Keratinocyte (primary cell): ENCODE measurements at regions not wholly inside any gene's neighbourhood (a gene's known extent, or its start where the extent isn't known, plus 50 kb on each side); places are given as distances from the start of the nearest gene placed in this dataset.
"Not testable (repeated sequence)": the region's sequence is repeated elsewhere in the genome, so short reads cannot be mapped to it uniquely, and the experiment has no call there.

Experiments
- DNase-seq: peaks from one replicate; pipeline ENCODE4 v3.0.0-alpha.2; 2011; ENCODE audit warnings: low read depth, missing footprints, low spot score
- FAIRE-seq: peaks from 2 replicates; lab custom pipeline; 2011; peaks lifted over from hg19 to GRCh38; lab: Jason Lieb, UNC
- H2AFZ ChIP-seq: 2 replicates; pipeline ENCODE4 v1.6.0; 2012; ENCODE audit warnings: low read length, control low read depth, inconsistent platforms; ENCODE audit not compliant: control insufficient read depth
- H3K27ac ChIP-seq: 2 replicates; pipeline ENCODE4 v1.5.1; 2011; ENCODE audit warnings: low read length; ENCODE audit not compliant: control insufficient read depth, insufficient read depth
- H3K27me3 ChIP-seq: 3 replicates; pipeline ENCODE4 v1.6.0; 2011; ENCODE audit warnings: low read length; ENCODE audit not compliant: control insufficient read depth, insufficient read depth; ENCODE audit errors: extremely low read depth
- H3K36me3 ChIP-seq, 2 experiments: 2 replicates in 1 of 2; 3 replicates in 1 of 2; pipeline ENCODE4 v1.5.1; 2011; ENCODE audit warnings: low read length in 2 of 2, mild to moderate bottlenecking in 1 of 2; ENCODE audit not compliant: control insufficient read depth in 2 of 2, insufficient read depth in 2 of 2; ENCODE audit errors: extremely low read depth in 1 of 2
- H3K4me1 ChIP-seq: 3 replicates; pipeline ENCODE4 v1.5.1; 2011; ENCODE audit warnings: low read length; ENCODE audit not compliant: control insufficient read depth, insufficient read depth; ENCODE audit errors: extremely low read depth
- H3K4me2 ChIP-seq: 3 replicates; pipeline ENCODE4 v1.6.0; 2011; ENCODE audit warnings: low read depth, low read length; ENCODE audit not compliant: control insufficient read depth, insufficient read depth; ENCODE audit errors: extremely low read depth
- H3K4me3 ChIP-seq, 3 experiments: fragments of 200-600 bp in 1 of 3; sonication (generic) in 1 of 3; 2 replicates in 2 of 3; 3 replicates in 1 of 3; pipeline ENCODE4 v1.5.1; 2011 to 2016; ENCODE audit warnings: low read length in 3 of 3, mild to moderate bottlenecking in 3 of 3, control low read depth in 2 of 3, inconsistent platforms in 1 of 3, low read depth in 1 of 3, mixed read lengths in 1 of 3, mixed run types in 1 of 3, moderate library complexity in 1 of 3; ENCODE audit not compliant: control insufficient read depth in 2 of 3, insufficient read depth in 2 of 3; ENCODE audit errors: extremely low read depth in 1 of 3
- H3K79me2 ChIP-seq: 2 replicates; pipeline ENCODE4 v1.6.0; 2012; ENCODE audit warnings: low read length; ENCODE audit not compliant: control insufficient read depth, insufficient read depth
- H3K9ac ChIP-seq: 3 replicates; pipeline ENCODE4 v1.6.0; 2011; ENCODE audit warnings: low read length; ENCODE audit not compliant: control insufficient read depth, insufficient read depth; ENCODE audit errors: extremely low read depth
- H3K9me1 ChIP-seq: 3 replicates; pipeline ENCODE4 v1.6.0; 2011; ENCODE audit warnings: low read length; ENCODE audit not compliant: control insufficient read depth, insufficient read depth; ENCODE audit errors: extremely low read depth
- H3K9me3 ChIP-seq: 2 replicates; pipeline ENCODE4 v1.5.1; 2012; ENCODE audit warnings: low read depth, low read length; ENCODE audit not compliant: control insufficient read depth
- H4K20me1 ChIP-seq: 3 replicates; pipeline ENCODE4 v1.6.0; 2011; ENCODE audit warnings: low read length; ENCODE audit not compliant: control insufficient read depth, insufficient read depth; ENCODE audit errors: extremely low read depth
- EZH2 ChIP-seq: IDR thresholded peaks from one replicate; pipeline ENCODE4 v1.6.1; 2012; ENCODE audit warnings: inconsistent platforms, mild to moderate bottlenecking, low read length, moderate library complexity
- dilution Hi-C: fragments of 300-500 bp; cut with MboI; formaldehyde crosslinking; loops from one replicate; pipeline ENCODE4 v1.7.0; 2020; ENCODE audit warnings: low sequenced_read_pairs; ENCODE audit not compliant: extremely low pct_ligation_motif_present
- TF ChIP-seq, protein P1 (sequence below), 3 experiments: IDR thresholded peaks in 1 of 3; conservative IDR thresholded peaks in 1 of 3; optimal IDR thresholded peaks in 1 of 3; 2 replicates in 2 of 3; 3 replicates in 1 of 3; pipeline versions ENCODE3 to v1.5.1; 2011; ENCODE audit warnings: low read length in 3 of 3, mild to moderate bottlenecking in 3 of 3, moderate library complexity in 2 of 3, control low read depth in 1 of 3, inconsistent platforms in 1 of 3; ENCODE audit not compliant: insufficient read depth in 2 of 3; ENCODE audit errors: extremely low read depth in 1 of 3

DNA sequence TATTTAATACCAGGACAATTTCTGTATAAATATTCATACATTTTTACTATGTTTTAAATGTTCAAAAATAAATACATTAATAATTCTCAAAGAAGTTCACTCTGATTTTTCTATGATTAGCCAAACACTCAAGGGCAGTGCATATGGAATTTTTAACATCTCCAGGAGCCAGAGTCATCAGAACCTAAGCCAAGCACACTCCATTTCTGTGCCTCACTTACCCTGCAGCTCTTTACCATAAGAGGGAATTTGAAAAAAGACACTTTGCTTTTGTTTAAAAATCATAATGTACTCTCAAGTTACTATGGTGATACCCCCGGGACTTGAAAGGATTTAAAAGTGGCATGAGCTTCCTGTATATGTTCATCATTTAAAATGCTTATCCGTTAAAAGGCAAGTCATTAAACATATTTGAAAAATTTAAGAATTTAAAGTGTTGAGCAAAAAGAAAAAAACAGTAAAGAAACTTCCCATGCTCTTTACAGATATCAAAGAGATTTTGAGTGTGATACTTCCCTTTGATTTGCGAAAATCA is 747.4 kb upstream of the NECTIN3 start:
- Histone ChIP-seq H3K9me3 (no peaks in the 10 kb centered on the region), H3K4me1 (no peaks in the 10 kb centered on the region), H2AFZ (no peak overlapping the region), H3K9ac (no peak overlapping the region), H3K79me2 (no peaks in the 10 kb centered on the region), H4K20me1 (no peaks in the 10 kb centered on the region), H3K9me1 (no peaks in the 10 kb centered on the region), H3K27ac (no peak overlapping the region), H3K27me3 (no peaks in the 10 kb centered on the region), H3K4me3 (no peak overlapping the region), H3K4me2 (no peak overlapping the region), H3K36me3 (no peaks in the 10 kb centered on the region)
- TF ChIP-seq EZH2: no peak
- TF ChIP-seq, protein P1, sequence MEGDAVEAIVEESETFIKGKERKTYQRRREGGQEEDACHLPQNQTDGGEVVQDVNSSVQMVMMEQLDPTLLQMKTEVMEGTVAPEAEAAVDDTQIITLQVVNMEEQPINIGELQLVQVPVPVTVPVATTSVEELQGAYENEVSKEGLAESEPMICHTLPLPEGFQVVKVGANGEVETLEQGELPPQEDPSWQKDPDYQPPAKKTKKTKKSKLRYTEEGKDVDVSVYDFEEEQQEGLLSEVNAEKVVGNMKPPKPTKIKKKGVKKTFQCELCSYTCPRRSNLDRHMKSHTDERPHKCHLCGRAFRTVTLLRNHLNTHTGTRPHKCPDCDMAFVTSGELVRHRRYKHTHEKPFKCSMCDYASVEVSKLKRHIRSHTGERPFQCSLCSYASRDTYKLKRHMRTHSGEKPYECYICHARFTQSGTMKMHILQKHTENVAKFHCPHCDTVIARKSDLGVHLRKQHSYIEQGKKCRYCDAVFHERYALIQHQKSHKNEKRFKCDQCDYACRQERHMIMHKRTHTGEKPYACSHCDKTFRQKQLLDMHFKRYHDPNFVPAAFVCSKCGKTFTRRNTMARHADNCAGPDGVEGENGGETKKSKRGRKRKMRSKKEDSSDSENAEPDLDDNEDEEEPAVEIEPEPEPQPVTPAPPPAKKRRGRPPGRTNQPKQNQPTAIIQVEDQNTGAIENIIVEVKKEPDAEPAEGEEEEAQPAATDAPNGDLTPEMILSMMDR (optimal IDR thresholded peaks at IDR 0.05 in 1 of 3, IDR thresholded peaks at IDR 0.05 in 1 of 3, conservative IDR thresholded peaks at IDR 0.05 in 1 of 3; ENCODE audit: extremely low read depth in 1 of 3, insufficient read depth in 2 of 3, low read length in 3 of 3): no peak
- dilution Hi-C loops: no loop called here
- FAIRE-seq (no peak), DNase-seq (no peak)

DNA sequence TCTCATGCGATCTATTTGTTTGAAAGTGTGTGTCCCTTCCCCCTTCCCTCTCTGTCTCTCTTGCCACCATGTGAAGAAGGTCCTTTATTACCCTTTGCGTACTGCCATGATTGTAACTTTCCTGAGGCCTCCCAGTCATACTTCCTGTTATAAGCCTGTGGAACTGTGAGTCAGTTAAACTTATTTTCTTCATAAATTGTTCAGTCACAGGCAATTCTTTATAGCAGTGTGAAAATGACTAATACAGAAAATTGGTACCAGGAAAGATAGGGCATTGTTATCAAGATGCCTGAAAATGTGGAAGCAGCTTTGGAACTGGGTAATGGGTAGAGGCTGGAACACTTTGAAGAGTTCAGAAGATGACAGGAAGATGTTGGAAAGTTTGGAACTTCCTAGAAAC is 743.7 kb upstream of the NECTIN3 start:
- Histone ChIP-seq H3K79me2 (no peaks in the 10 kb centered on the region), H3K4me1 (no peaks in the 10 kb centered on the region), H3K9me3 (no peaks in the 10 kb centered on the region), H3K4me2 (no peak overlapping the region), H3K4me3 (no peak overlapping the region), H2AFZ (no peak overlapping the region), H3K27me3 (no peaks in the 10 kb centered on the region), H4K20me1 (no peaks in the 10 kb centered on the region), H3K27ac (no peak overlapping the region), H3K9ac (no peak overlapping the region), H3K36me3 (no peaks in the 10 kb centered on the region), H3K9me1 (no peaks in the 10 kb centered on the region)
- TF ChIP-seq, protein P1 (optimal IDR thresholded peaks at IDR 0.05 in 1 of 3, IDR thresholded peaks at IDR 0.05 in 1 of 3, conservative IDR thresholded peaks at IDR 0.05 in 1 of 3; ENCODE audit: extremely low read depth in 1 of 3, insufficient read depth in 2 of 3, low read length in 3 of 3): no peak
- no peak for TF ChIP-seq EZH2
- FAIRE-seq (no peak), DNase-seq (no peak)
- dilution Hi-C loops: no loop called here

DNA sequence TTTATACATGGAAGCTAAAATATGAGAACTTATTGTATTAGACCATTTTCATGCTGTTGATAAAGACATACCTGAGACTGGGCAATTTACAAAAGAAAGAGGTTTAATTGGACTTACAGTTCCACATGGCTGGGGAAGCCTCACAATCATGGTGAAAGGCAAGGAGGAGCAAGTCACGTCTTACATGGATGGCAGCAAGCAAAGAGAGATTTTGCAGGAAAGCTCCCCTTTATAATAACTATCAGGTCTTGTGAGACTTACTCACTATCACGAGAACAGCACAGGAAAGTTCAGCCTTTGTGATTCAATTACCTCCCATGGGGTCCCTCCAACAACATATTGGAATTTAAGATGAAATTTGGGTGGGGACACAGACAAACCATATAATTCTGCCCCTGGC is 740.1 kb upstream of the NECTIN3 start:
- H3K79me2 ChIP-seq, H3K27ac ChIP-seq, FAIRE-seq, H3K27me3 ChIP-seq, dilution Hi-C loops, H3K4me3 ChIP-seq, H3K9me3 ChIP-seq, H2AFZ ChIP-seq, H3K36me3 ChIP-seq, H4K20me1 ChIP-seq, H3K4me1 ChIP-seq, H3K9me1 ChIP-seq, H3K9ac ChIP-seq, DNase-seq, H3K4me2 ChIP-seq: not testable (repeated sequence)
